Colonic mucosa (tissue), 4 donors: ENCODE measurements at regions not wholly inside any gene's neighbourhood (a gene's known extent, or its start where the extent isn't known, plus 50 kb on each side); places are given as distances from the start of the nearest gene placed in this dataset.

ENCODE experiments used
- DNase-seq: peaks from one replicate; pipeline ENCODE4 v3.0.0-alpha.2; 2020
- H3K27ac ChIP-seq: fragments of 200-600 bp; one replicate; pipeline ENCODE4 v1.8.0; 2021
- H3K27me3 ChIP-seq: fragments of 200-600 bp; one replicate; pipeline ENCODE4 v1.8.0; 2021
- H3K36me3 ChIP-seq: fragments of 200-600 bp; one replicate; pipeline ENCODE4 v1.8.0; 2021
- H3K4me1 ChIP-seq: fragments of 200-600 bp; one replicate; pipeline ENCODE4 v1.8.0; 2021; ENCODE audit warnings: mild to moderate bottlenecking
- H3K4me3 ChIP-seq: fragments of 200-600 bp; one replicate; pipeline ENCODE4 v1.8.0; 2021
- H3K9ac ChIP-seq, 2 donors: one replicate each; pipeline ENCODE4 v1.7.0; 2013; ENCODE audit warnings: control low read depth in 2 of 2, low read depth in 2 of 2, low read length in 2 of 2
- H3K9me3 ChIP-seq: fragments of 200-600 bp; one replicate; pipeline ENCODE4 v1.8.0; 2021
- intact Hi-C: fragments of 100-400 bp; cut with DNase I; formaldehyde crosslinking; loops from one replicate; pipeline ENCODE4 v1.14.1; 2022
- TF ChIP-seq, protein P1 (sequence below): fragments of 200-600 bp; IDR thresholded peaks from one replicate; pipeline ENCODE4 v1.8.0; 2022; ENCODE audit warnings: antibody characterized with exemption, mild to moderate bottlenecking
- donor health status: healthy.
- donor health status: DM: no; HTN: no; CAD: no.
- donor health status: DM: no; HTN: no; CAD: no.

DNA sequence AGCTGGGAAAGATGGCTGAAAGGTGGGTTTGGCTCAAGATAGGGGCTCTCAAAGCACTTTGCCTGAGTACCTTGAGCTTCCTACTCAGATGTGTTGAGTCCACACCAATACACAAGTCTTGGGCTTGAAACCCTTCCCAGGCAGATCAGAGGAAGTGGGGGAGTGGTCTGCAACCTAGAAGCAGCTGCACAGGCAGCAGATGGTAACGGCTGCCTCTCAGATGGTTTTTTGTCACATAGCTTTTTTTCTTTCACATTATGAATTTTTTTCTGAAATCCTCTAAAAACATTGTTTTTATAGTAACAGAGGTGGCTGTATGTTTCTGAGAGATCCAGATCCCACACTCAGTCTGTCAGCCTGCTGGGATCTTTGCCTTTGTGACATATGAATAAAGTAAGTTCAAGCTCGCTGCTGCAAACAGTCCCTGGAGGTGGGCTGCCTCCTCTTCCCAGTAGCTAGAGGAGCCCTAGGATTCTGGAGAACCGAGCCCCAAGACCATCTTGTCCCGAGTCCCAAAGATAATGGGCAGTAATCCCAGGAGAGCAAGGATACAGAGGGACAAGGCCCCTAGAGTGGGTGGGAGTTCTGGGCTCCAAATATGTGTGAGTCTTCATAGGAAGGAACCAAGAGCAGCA is 97.1 kb upstream of the TOP1 start:
- H3K9ac ChIP-seq = no peak overlapping the region
- no peaks in the 10 kb centered on the region for H3K4me1 ChIP-seq
- H3K36me3 ChIP-seq = no peaks in the 10 kb centered on the region
- no peaks in the 10 kb centered on the region for H3K9me3 ChIP-seq
- DNase-seq = no peak
- TF ChIP-seq, protein P1, sequence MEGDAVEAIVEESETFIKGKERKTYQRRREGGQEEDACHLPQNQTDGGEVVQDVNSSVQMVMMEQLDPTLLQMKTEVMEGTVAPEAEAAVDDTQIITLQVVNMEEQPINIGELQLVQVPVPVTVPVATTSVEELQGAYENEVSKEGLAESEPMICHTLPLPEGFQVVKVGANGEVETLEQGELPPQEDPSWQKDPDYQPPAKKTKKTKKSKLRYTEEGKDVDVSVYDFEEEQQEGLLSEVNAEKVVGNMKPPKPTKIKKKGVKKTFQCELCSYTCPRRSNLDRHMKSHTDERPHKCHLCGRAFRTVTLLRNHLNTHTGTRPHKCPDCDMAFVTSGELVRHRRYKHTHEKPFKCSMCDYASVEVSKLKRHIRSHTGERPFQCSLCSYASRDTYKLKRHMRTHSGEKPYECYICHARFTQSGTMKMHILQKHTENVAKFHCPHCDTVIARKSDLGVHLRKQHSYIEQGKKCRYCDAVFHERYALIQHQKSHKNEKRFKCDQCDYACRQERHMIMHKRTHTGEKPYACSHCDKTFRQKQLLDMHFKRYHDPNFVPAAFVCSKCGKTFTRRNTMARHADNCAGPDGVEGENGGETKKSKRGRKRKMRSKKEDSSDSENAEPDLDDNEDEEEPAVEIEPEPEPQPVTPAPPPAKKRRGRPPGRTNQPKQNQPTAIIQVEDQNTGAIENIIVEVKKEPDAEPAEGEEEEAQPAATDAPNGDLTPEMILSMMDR = no peak
- no peaks in the 10 kb centered on the region for H3K27me3 ChIP-seq
- intact Hi-C loops = no loop called here
- H3K4me3 ChIP-seq = no peak overlapping the region
- no peak overlapping the region for H3K27ac ChIP-seq

DNA sequence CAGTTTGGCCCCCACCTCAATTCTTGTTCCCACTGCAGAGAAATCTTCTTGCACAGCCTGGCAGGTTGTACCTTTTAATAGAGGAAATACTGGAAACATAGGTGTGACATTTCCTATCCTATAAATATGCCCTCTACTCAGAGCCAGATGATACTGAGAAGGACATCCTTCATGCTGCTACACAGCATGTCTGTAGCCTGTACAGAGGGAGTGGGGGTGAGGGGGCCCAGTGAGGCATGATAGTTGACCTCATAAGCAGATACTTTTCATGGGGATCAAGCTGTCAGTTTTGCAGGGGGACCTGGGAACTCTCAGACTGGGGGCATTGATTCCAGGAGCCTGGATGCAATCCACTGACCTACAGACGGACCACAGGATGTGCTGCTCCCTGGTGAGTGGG is 96.2 kb upstream of the TOP1 start:
- intact Hi-C loops = no loop called here
- H3K36me3 ChIP-seq = no peaks in the 10 kb centered on the region
- H3K9me3 ChIP-seq = no peaks in the 10 kb centered on the region
- no peak overlapping the region for H3K4me3 ChIP-seq
- TF ChIP-seq, protein P1 = no peak
- DNase-seq = no peak
- no peaks in the 10 kb centered on the region for H3K4me1 ChIP-seq
- H3K27me3 ChIP-seq = no peaks in the 10 kb centered on the region
- no peak overlapping the region for H3K27ac ChIP-seq
- no peak overlapping the region for H3K9ac ChIP-seq

DNA sequence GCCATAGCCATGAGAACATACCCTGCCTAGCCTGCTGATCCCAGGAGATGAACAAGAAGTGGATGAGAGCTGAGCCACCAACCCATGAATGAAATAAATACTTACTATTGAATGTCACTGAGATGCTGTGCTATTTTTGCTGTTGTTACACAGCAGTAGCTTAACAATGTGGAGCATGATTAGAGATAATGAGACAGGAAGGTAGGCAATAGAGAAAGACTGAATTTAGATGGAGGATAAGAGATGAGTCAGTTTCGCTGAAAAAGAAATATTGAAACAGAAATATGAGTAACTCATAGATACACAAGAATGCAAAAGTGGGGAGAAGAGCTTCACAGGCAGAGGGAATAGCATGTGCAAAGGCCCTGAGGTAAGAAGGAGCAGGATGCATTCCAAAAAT is 94.9 kb upstream of the TOP1 start:
- intact Hi-C loops = no loop called here
- H3K27ac ChIP-seq = no peak overlapping the region
- H3K9ac ChIP-seq = no peak overlapping the region
- no peaks in the 10 kb centered on the region for H3K4me1 ChIP-seq
- DNase-seq = no peak
- no peaks in the 10 kb centered on the region for H3K36me3 ChIP-seq
- TF ChIP-seq, protein P1 = no peak
- H3K9me3 ChIP-seq = no peaks in the 10 kb centered on the region
- H3K4me3 ChIP-seq = no peak overlapping the region
- H3K27me3 ChIP-seq = no peaks in the 10 kb centered on the region

DNA sequence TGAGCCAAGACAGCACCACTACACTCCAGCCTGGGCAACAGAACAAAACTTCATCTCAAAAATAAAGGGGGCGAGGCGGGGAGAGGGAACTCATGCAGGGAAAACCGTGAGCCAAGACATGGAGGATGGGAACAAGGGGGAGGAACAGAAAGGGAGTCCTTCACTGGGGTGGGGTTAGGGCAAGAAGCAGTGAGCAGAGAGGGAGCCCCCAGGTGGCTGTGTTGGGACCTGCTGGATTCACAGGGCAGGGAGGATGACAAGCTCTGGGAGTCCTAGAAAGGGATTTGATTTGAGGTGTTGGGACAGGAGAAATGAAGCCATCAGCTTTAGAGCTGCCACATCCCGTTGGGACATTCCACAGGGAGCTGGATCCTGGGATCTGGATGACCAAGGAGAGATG is 90.6 kb upstream of the TOP1 start:
- Histone ChIP-seq H3K9me3 (no peaks in the 10 kb centered on the region), H3K27ac (no peak overlapping the region), H3K4me1 (no peaks in the 10 kb centered on the region), H3K9ac (no peak overlapping the region), H3K27me3 (no peaks in the 10 kb centered on the region), H3K36me3 (no peaks in the 10 kb centered on the region), H3K4me3 (no peak overlapping the region)
- TF ChIP-seq, protein P1 = no peak
- DNase-seq = no peak
- intact Hi-C loops = no loop called here

DNA sequence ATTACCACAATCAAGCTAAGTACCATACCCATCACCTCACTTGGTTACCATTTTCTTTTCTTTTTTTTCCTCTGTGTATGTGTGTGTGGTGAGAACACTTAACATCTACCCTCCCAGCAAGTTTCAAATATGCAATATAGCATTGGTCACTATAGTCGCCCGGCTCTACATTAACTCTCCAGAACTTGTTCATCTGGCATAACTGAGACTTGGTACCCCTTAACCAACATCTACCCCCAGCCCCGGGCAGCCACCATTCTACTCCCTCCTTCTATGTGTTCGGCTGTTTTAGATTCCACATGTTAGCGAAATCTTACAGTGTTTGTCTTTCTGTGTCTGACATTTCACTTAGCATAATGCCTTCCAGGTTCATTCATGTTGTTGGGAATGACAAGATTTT is 89.0 kb upstream of the TOP1 start:
- no peak for DNase-seq
- H3K4me3 ChIP-seq = no peak overlapping the region
- H3K9me3 ChIP-seq = no peaks in the 10 kb centered on the region
- H3K4me1 ChIP-seq = no peaks in the 10 kb centered on the region
- H3K9ac ChIP-seq = no peak overlapping the region
- H3K27me3 ChIP-seq = no peaks in the 10 kb centered on the region
- H3K27ac ChIP-seq = no peak overlapping the region
- intact Hi-C loops = no loop called here
- TF ChIP-seq, protein P1 = no peak
- H3K36me3 ChIP-seq = no peaks in the 10 kb centered on the region
